DMS79 (cell line): ENCODE measurements at regions not wholly inside any gene's neighbourhood (a gene's known extent, or its start where the extent isn't known, plus 50 kb on each side); places are given as distances from the start of the nearest gene placed in this dataset.
A peak's percentile ranks its signal among the peaks of the same experiment; 100 is the strongest.

Experiments
- DNase-seq: peaks from one replicate; lab custom pipeline; 2025; lab: John Stamatoyannopoulos, UW

DNA sequence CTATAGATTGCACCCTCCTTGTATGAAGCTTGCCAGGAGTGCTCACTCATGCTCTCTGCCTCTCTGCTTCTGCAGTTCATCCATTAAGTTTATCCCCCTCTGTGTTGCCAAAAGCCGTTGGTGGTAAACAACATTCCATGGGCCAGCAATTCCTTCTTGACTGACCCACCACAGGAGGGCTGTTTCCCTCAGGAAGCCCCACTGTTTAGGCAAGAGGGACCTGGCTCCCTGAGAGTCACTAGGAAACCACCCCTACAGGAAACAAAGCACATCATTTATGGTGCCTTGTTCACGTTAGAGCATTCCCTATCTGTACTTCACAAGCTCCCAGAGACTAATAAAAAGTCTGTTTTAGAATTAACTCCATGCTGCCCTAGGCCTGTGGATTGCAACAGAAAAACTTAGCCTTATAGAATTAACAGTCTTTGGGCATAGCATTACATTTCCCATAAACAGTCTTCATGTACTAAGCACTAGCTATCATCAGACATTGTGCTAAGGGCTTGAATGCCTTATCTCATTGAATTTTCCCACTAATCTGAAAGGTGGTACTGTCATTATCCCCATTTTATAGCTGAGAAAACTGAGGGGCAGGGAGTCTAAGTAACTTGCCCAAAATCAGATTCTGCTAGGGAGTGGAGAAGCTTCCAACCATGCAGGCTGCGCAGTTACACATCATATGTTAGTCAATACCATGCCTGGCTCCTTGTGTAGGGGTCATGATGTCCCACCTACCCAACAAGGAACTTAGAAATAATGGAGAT, 149.9 kb downstream of the SHQ1 start:
- no peak for DNase-seq

DNA sequence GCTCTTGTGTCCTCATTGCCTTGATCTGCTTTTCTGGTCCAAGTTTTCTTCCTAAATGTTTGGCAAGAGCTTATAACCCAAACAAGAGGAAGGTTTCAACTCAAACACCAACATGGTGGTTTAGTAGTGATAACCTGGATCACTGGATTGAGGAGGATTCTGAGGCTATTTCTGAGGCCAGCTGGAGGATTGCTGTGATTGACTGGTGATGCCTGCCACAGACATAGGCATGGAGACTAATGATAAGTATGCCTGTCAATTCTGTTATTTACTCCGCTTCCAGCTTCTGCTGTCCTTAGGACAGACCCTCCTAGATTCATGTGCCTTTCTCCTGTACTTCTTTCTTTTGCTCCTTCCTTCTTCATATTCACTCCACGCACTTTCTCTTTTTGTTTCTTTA, 150.5 kb downstream of the SHQ1 start:
- DNase-seq: no peak

DNA sequence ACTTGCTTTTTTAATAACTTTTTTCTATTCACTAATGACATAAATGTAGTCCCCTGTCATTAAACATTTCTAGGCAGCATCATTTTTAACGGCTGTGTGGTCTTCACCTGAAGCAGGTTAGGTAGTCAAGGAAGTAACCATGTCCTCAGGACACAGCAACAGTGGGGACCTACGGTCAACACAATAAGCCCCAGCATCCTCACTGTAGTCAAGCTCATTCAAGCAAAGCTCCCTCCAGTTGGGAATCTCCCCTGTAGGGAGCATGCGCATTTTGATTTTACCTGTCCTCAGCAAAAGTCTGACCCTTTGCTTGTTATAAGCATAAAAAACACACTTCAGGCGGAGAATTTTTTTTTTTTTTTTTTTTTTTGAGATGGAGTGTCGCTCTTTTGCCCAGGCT, 151.4 kb downstream of the SHQ1 start:
- DNase-seq: no peak

DNA sequence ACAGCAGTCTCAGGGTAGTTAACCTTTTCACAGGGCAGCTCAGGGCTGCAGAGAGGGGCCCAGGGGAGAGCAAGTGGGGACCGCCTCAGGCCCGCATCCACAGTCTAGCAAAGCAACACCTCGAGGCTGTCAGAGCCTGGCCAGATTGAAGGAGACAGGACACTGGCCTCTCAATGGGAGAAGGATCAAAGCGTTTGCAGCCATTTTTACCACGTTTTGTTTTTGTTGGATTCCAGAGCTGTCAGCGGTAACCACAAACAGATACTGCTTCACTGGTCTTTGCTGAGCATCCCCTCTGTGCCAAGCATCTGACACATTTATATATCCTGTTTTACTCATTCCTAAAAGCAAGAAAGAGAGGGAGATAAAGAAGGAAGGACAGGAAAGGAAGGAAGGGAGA, 153.8 kb downstream of the SHQ1 start:
- DNase-seq: no peak

- DNase-seq: no peak
Measured at GRCh38 chr3:72692990-72693389, 155.3 kb downstream of the SHQ1 start.

- no peak for DNase-seq
Measured at GRCh38 chr3:72690629-72691028, 157.6 kb downstream of the SHQ1 start.

- DNase-seq: no peak
Measured at GRCh38 chr3:72682936-72683452, 165.3 kb downstream of the SHQ1 start.

DNA sequence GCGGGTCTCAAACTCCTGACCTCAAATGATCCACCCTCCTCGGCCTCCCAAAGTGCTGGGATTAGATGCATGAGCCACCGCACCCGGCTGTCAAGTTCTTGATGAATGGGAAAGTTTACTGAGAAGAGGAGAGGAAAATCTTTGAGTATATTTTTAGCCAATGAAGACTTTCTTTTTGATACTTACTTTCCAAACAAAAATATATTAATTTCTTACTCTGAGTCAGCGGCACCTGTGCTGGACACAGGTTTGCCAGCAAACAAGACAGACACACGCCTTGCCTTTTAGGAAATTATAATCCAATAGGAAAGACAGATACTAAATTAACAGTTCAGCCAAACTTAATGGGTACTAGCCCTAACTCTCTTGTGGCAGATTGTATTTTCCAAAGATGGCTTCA, 166.6 kb downstream of the SHQ1 start:
- no peak for DNase-seq

DNA sequence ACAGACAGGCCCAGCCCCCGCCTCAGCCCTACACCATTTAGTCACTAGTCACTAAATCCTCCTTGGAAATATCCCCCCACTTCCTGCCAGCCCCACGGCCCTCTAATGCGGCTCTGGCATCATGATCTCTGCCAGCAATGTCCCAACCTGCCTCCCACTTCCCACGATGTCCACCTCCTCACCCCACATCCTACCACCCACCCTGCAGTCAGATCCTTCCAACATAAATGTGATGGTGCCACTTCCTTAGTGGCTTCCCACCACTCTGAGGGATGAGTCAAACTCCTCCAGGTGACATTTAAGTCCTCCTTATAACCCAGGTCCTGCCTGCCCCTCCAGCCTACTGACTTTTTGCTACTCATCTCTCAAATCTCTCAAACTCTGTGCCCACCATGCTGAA, 167.5 kb downstream of the SHQ1 start:
- DNase-seq: no peak

DNA sequence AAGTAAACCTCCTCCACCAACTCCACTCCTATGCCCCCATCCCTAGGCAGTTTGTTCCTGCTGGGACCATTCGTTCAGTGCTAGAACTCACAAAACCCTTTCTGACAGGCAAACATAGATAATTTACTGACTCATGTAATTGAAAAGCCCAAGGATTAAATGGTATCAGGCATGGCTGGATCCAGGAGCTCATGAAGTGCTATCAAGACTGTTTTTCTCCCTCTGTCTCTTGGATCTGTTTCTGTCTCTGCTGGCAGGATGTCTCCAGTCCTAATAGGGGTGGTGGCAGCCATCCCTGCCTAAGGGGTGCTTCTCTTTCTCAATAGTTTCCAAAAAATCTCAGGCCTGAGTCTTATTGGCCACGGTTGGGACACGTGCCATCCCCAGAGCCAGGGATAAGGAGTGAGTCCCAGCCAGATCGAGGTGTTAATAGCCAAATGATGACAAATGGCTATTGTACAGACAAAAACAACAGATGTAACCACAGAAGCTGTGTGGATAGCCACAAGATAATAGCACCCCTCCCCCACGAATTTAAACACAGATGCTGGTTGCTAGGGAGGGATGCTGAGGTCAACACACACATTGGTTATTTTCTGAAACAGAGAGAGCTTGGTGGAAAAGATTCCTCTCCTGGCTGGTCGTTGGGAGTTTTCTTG, 168.6 kb downstream of the SHQ1 start:
- no peak for DNase-seq

- DNase-seq: no peak
Measured at GRCh38 chr3:72678867-72679266, 169.4 kb downstream of the SHQ1 start.

- no peak for DNase-seq
Measured at GRCh38 chr3:72678380-72678779, 169.9 kb downstream of the SHQ1 start.

DNA sequence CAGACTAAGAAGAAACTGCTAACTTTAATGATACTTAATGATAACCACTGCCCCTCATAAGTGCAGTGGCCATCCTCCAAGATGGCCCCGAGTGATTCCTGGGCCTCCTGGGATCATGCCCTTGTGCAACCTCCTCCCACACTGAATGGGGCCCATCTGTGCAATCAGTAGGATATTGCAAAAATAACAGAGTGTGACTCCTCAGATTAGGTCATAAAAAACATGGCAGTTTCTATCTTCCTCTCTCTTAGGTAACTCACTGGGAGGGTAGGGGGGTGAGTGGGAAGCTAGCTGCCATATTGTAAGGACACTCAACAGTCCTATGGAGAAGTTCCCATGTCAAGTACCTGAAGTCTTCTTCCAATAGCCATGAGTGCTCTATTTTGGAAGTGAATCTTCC, 173.0 kb downstream of the SHQ1 start:
- DNase-seq: no peak

DNA sequence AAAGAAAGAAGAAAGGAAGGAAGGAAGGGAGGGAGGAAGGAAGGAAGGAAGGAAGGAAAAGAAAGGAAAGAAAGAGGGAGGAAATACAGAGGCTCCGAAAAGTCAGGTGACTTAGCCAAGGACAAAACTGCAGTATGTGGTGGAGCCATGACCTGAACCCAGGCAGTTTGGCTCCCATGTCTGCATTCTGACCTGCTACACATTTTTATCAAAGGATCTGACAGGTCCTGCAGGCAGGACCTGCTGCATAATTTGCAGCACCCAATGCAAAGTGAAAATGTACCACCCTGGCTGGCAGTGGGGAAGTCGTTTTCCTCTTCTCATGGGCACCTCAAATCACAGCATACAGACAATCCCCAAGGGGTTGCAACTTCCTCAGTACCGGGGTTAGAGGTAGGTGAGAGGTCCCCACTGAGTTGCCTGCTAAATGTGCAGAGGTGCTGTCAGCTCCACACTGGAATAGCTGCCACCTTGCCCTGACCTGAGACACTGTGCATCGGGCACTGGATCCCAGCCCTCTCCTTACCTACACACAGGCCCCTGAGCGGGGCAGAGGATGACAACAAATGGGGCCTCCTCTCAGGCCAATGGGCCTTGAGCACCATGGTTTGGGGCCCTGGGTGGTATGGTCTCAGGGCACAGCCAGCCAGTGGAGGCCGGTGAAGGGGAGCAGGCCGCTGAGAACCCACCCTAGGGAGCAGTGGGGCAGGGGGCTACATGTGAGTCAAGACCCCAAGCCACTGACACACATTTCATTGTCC, 175.1 kb downstream of the SHQ1 start:
- DNase-seq: no peak

DNA sequence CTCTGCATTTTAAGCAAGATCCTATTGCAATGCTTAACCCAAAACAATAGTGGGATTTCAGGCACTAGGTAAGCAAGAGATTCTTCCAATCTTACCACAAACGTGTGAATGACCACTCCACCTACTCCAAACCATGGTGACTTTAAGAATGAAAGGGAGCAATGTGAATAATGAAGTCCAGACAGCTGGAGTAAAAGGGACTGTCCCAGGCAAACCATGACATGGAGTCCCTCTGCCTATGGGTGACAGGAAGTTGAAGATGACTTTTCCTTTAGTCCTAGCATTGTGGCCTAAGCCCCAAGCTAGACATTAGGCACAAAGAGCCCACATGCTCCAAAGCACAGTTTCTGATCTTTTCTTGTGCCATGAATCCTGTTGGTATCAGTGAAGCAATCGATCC, 179.0 kb downstream of the SHQ1 start:
- no peak for DNase-seq

- DNase-seq: no peak
Measured at GRCh38 chr3:72666447-72666755, 181.8 kb downstream of the SHQ1 start.

- DNase-seq: no peak
Measured at GRCh38 chr3:72665701-72666446, 182.4 kb downstream of the SHQ1 start.

DNA sequence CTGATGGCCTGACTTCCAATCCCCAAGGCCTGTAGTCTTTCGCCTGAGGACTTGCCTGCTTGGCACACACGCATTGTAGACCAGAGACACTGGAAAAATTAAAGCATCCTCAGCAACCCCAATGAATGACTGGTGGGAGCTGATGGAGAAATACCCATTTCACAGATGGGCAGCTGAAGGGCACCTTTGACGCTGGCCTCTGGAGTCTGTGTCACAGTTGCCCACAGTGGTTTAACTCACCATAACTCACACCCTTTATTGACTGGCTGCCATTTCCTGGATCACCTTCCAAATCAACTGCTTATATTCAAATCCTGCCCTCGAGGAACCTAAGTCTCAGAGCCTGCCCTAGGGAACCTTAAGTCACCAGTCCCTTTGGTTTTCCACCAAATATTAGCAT, 183.1 kb downstream of the SHQ1 start:
- no peak for DNase-seq

GRCh38 chr3:72664184-72664975, 183.9 kb downstream of the SHQ1 start:
- DNase-seq: no peak

GRCh38 chr3:72663429-72663828, 184.8 kb downstream of the SHQ1 start:
- peak; percentile 36 for DNase-seq

- peak; percentile 64 for DNase-seq
Measured at GRCh38 chr3:72661115-72661457, 187.2 kb downstream of the SHQ1 start.
